Liver (tissue), 8 donors: ENCODE measurements at regions not wholly inside any gene's neighbourhood (a gene's known extent, or its start where the extent isn't known, plus 50 kb on each side); places are given as distances from the start of the nearest gene placed in this dataset.

Source experiments
- DNase-seq: peaks from one replicate; pipeline ENCODE4 v3.0.0-alpha.2; 2017; ENCODE audit warnings: low spot score
- H3K27ac ChIP-seq, 2 donors: one replicate each; pipeline ENCODE4 v1.7.0; 2013; ENCODE audit warnings: inconsistent platforms in 2 of 2, low read length in 2 of 2, control low read depth in 1 of 2, low read depth in 1 of 2, mild to moderate bottlenecking in 1 of 2
- H3K27me3 ChIP-seq, 4 donors: one replicate each; pipeline versions ENCODE4 v1.6.1 to v1.7.0; 2013; ENCODE audit warnings: low read length in 3 of 4, inconsistent platforms in 1 of 4, mild to moderate bottlenecking in 1 of 4, moderate library complexity in 1 of 4; ENCODE audit not compliant: control insufficient read depth in 4 of 4, insufficient read depth in 4 of 4
- H3K36me3 ChIP-seq, 4 donors: one replicate each; pipeline versions ENCODE4 v1.6.1 to v1.7.0; 2013; ENCODE audit warnings: low read length in 3 of 4, mild to moderate bottlenecking in 3 of 4, low read depth in 1 of 4, moderate library complexity in 1 of 4; ENCODE audit not compliant: control insufficient read depth in 4 of 4, insufficient read depth in 3 of 4
- H3K4me1 ChIP-seq, 4 donors: one replicate each; pipeline versions ENCODE4 v1.6.1 to v1.7.0; 2013; ENCODE audit warnings: low read length in 3 of 4, mild to moderate bottlenecking in 3 of 4, moderate library complexity in 1 of 4; ENCODE audit not compliant: control insufficient read depth in 4 of 4, insufficient read depth in 4 of 4
- H3K4me3 ChIP-seq, 3 donors: one replicate each; pipeline versions ENCODE4 v1.6.1 to v1.7.0; 2013; ENCODE audit warnings: low read length in 3 of 3, control low read depth in 1 of 3, low read depth in 1 of 3, mild to moderate bottlenecking in 1 of 3
- H3K9ac ChIP-seq, 2 donors: one replicate each; pipeline ENCODE4 v1.7.0; 2013; ENCODE audit warnings: low read length in 2 of 2, mild to moderate bottlenecking in 2 of 2, moderate library complexity in 2 of 2, control low read depth in 1 of 2, low read depth in 1 of 2
- H3K9me3 ChIP-seq, 4 donors: one replicate each; pipeline versions ENCODE4 v1.6.1 to v1.7.0; 2013; ENCODE audit warnings: low read length in 3 of 4; ENCODE audit not compliant: control insufficient read depth in 4 of 4
- ATF3 ChIP-seq: IDR thresholded peaks from 2 replicates; pipeline ENCODE4 v1.6.1; 2016; ENCODE audit warnings: antibody characterized with exemption
- CTCF ChIP-seq: fragments of 150-350 bp; IDR thresholded peaks from 2 replicates; pipeline ENCODE4 v1.5.1; 2017; ENCODE audit warnings: improper control_type of control experiment, low read depth, low read length; ENCODE audit not compliant: missing input control
- FOXA1 ChIP-seq: IDR thresholded peaks from 2 replicates; pipeline ENCODE4 v1.6.1; 2016; ENCODE audit warnings: antibody characterized with exemption
- FOXA2 ChIP-seq: IDR thresholded peaks from 2 replicates; pipeline ENCODE4 v1.6.1; 2016; ENCODE audit warnings: antibody characterized with exemption
- GABPA ChIP-seq, 2 donors: IDR thresholded peaks in 1 of 2; conservative IDR thresholded peaks in 1 of 2; 2 replicates each; pipeline ENCODE4 v1.6.1; 2016; ENCODE audit warnings: antibody characterized with exemption in 2 of 2, mild to moderate bottlenecking in 1 of 2, moderate library complexity in 1 of 2
- HNF4G ChIP-seq: IDR thresholded peaks from 2 replicates; pipeline ENCODE4 v1.6.1; 2016; ENCODE audit warnings: antibody characterized with exemption
- JUND ChIP-seq, 2 donors: IDR thresholded peaks; 2 replicates each; pipeline ENCODE4 v1.6.1; 2016; ENCODE audit warnings: antibody characterized with exemption in 2 of 2
- MAX ChIP-seq: IDR thresholded peaks from 2 replicates; pipeline ENCODE4 v1.6.1; 2016; ENCODE audit warnings: antibody characterized with exemption
- NR2F2 ChIP-seq: IDR thresholded peaks from 2 replicates; pipeline ENCODE4 v1.6.1; 2016; ENCODE audit warnings: antibody characterized with exemption
- RAD21 ChIP-seq, 2 donors: IDR thresholded peaks; 2 replicates each; pipeline ENCODE4 v1.6.1; 2016; ENCODE audit warnings: antibody characterized with exemption in 2 of 2, mild to moderate bottlenecking in 2 of 2
- REST ChIP-seq: IDR thresholded peaks from 2 replicates; pipeline ENCODE4 v1.6.1; 2016; ENCODE audit warnings: antibody characterized with exemption, mild to moderate bottlenecking
- RXRA ChIP-seq, 2 donors: IDR thresholded peaks; 2 replicates each; pipeline ENCODE4 v1.6.1; 2017 to 2018; ENCODE audit warnings: antibody characterized with exemption in 2 of 2, mild to moderate bottlenecking in 1 of 2
- SP1 ChIP-seq: IDR thresholded peaks from 2 replicates; pipeline ENCODE4 v1.6.1; 2018; ENCODE audit warnings: antibody characterized with exemption, mild to moderate bottlenecking
- TAF1 ChIP-seq: conservative IDR thresholded peaks from 2 replicates; pipeline ENCODE4 v1.6.1; 2016; ENCODE audit warnings: antibody characterized with exemption, mild to moderate bottlenecking
- YY1 ChIP-seq: IDR thresholded peaks from 2 replicates; pipeline ENCODE4 v1.6.1; 2016; ENCODE audit warnings: antibody characterized with exemption, mild to moderate bottlenecking
- ZBTB33 ChIP-seq: IDR thresholded peaks from 2 replicates; pipeline ENCODE4 v1.6.1; 2016; ENCODE audit warnings: antibody characterized with exemption
- WGBS: extraction: QIAGEN DNeasy Blood & Tissue Kit; methylation state at CpG from one replicate; pipeline ENCODE4 v1.1.7; 2013; 5-methylcytosine and 5-hydroxymethylcytosine counted together
- donor health status: healthy.
- donor health status: healthy.
- donor health status: healthy.
- donor health status: healthy.
- donor health status: healthy.

GRCh38 chr18:42544901-42545300 is 570.6 kb downstream of the RIT2 start:
- Histone ChIP-seq H3K4me3 (no peak overlapping the region), H3K27ac (no peak overlapping the region), H3K36me3 (no peaks in the 10 kb centered on the region), H3K4me1 (no peaks in the 10 kb centered on the region), H3K9me3 (no peaks in the 10 kb centered on the region), H3K9ac (no peak overlapping the region), H3K27me3 (no peaks in the 10 kb centered on the region)
- DNase-seq = no peak
- no peak for TF ChIP-seq SP1
- no peak for TF ChIP-seq NR2F2
- TF ChIP-seq RAD21 (IDR thresholded peaks at IDR 0.05) = no peak
- no peak for TF ChIP-seq RXRA (IDR thresholded peaks at IDR 0.05)
- TF ChIP-seq MAX = no peak
- TF ChIP-seq TAF1 = no peak
- no peak for TF ChIP-seq CTCF
- TF ChIP-seq FOXA1 = no peak
- no peak for TF ChIP-seq YY1
- TF ChIP-seq ATF3 = no peak
- TF ChIP-seq ZBTB33 = no peak
- TF ChIP-seq HNF4G = no peak
- TF ChIP-seq FOXA2 = no peak
- TF ChIP-seq JUND (IDR thresholded peaks at IDR 0.05) = no peak
- 97% methylated on average over 1 of the region's 1 CpG for WGBS

GRCh38 chr18:42545825-42546224 is 569.7 kb downstream of the RIT2 start:
- 87% methylated on average over 5 of the region's 5 CpGs for WGBS

More at GRCh38 chr18:42545825-42546224, 569.7 kb downstream of the RIT2 start:
- H3K4me3 ChIP-seq = no peak overlapping the region
- no peaks in the 10 kb centered on the region for H3K27me3 ChIP-seq
- no peak overlapping the region for H3K9ac ChIP-seq
- no peaks in the 10 kb centered on the region for H3K9me3 ChIP-seq
- no peak for TF ChIP-seq SP1
- no peak for TF ChIP-seq REST
- no peak for TF ChIP-seq MAX
- no peak for TF ChIP-seq CTCF
- no peak for TF ChIP-seq RAD21 (IDR thresholded peaks at IDR 0.05)
- TF ChIP-seq GABPA (IDR thresholded peaks at IDR 0.05 in 1 of 2, conservative IDR thresholded peaks at IDR 0.05 in 1 of 2) = no peak
- no peaks in the 10 kb centered on the region for H3K4me1 ChIP-seq
- no peaks in the 10 kb centered on the region for H3K36me3 ChIP-seq
- no peak overlapping the region for H3K27ac ChIP-seq
- no peak for DNase-seq
